ENCODE measurements at regions not wholly inside any gene's neighbourhood (a gene's known extent, or its start where the extent isn't known, plus 50 kb on each side); places are given as distances from the start of the nearest gene placed in this dataset.

GRCh38 chr13:112260108-112261055, 115.8 kb upstream of the SPACA7 start:
- in situ Hi-C loops (cut with MboI): no loop called here
- H2AFZ ChIP-seq: no peak overlapping the region
- no peak for TF ChIP-seq EZH2 (IDR thresholded peaks at IDR 0.05; ENCODE audit: insufficient read depth, poor library complexity, severe bottlenecking)
- no peak for TF ChIP-seq EZH2phosphoT487 (IDR thresholded peaks at IDR 0.05; ENCODE audit: insufficient read depth, low read depth)
- no peaks in the 10 kb centered on the region for H3K9me3 ChIP-seq (ENCODE audit: low read depth)
- H4K20me1 ChIP-seq (ENCODE audit: insufficient read depth): no peaks in the 10 kb centered on the region
- H3K9me2 ChIP-seq (ENCODE audit: insufficient read depth): no peaks in the 10 kb centered on the region
- no peak overlapping the region for H3K27ac ChIP-seq
- H3K4me3 ChIP-seq: no peak overlapping the region
- no peaks in the 10 kb centered on the region for H3F3A ChIP-seq (ENCODE audit: insufficient read depth)
- no peak for DNase-seq
- H3K4me1 ChIP-seq (ENCODE audit: insufficient read depth): no peaks in the 10 kb centered on the region
- H3K27me3 ChIP-seq (replicated peaks; ENCODE audit: insufficient read depth): no peaks in the 10 kb centered on the region
- WGBS, 2 experiments (ENCODE audit: low coverage in 1 of 2, low lambda C conversion rate in 2 of 2, missing lambda C conversion rate in 2 of 2): 33 to 38% methylated on average over 28 to 29 of the region's 29 CpGs
- H3K4me2 ChIP-seq (ENCODE audit: unreplicated experiment): no peak overlapping the region
- H3K9ac ChIP-seq: no peak overlapping the region
- H3K36me3 ChIP-seq (ENCODE audit: low read depth): no peaks in the 10 kb centered on the region
- H3K79me2 ChIP-seq (ENCODE audit: insufficient read depth): no peaks in the 10 kb centered on the region

GRCh38 chr13:112261924-112262323, 114.2 kb upstream of the SPACA7 start:
- Histone ChIP-seq H3K4me1 (ENCODE audit: insufficient read depth) (no peaks in the 10 kb centered on the region), H3K9me3 (ENCODE audit: low read depth) (no peaks in the 10 kb centered on the region), H3F3A (ENCODE audit: insufficient read depth) (no peaks in the 10 kb centered on the region), H3K79me2 (ENCODE audit: insufficient read depth) (no peaks in the 10 kb centered on the region), H4K20me1 (ENCODE audit: insufficient read depth) (no peaks in the 10 kb centered on the region), H3K9me2 (ENCODE audit: insufficient read depth) (no peaks in the 10 kb centered on the region), H3K4me3 (no peak overlapping the region), H3K27ac (no peak overlapping the region), H3K9ac (no peak overlapping the region), H3K27me3 (replicated peaks; ENCODE audit: insufficient read depth) (no peaks in the 10 kb centered on the region), H3K4me2 (ENCODE audit: unreplicated experiment) (no peak overlapping the region), H2AFZ (no peak overlapping the region), H3K36me3 (ENCODE audit: low read depth) (no peaks in the 10 kb centered on the region)
- no peak for TF ChIP-seq EZH2 (IDR thresholded peaks at IDR 0.05; ENCODE audit: insufficient read depth, poor library complexity, severe bottlenecking)
- no peak for TF ChIP-seq EZH2phosphoT487 (IDR thresholded peaks at IDR 0.05; ENCODE audit: insufficient read depth, low read depth)
- in situ Hi-C loops (cut with MboI): no loop called here
- 22 to 28% methylated on average over 8 of the region's 8 CpGs for WGBS, 2 experiments (ENCODE audit: low coverage in 1 of 2, low lambda C conversion rate in 2 of 2, missing lambda C conversion rate in 2 of 2)
- no peak for DNase-seq

GRCh38 chr13:112263152-112263551, 113.0 kb upstream of the SPACA7 start:
- WGBS, 2 experiments (ENCODE audit: low coverage in 1 of 2, low lambda C conversion rate in 2 of 2, missing lambda C conversion rate in 2 of 2): 39 to 40% methylated on average over 7 of the region's 7 CpGs
- Histone ChIP-seq H3F3A (ENCODE audit: insufficient read depth) (no peaks in the 10 kb centered on the region), H3K4me2 (ENCODE audit: unreplicated experiment) (no peak overlapping the region), H3K36me3 (ENCODE audit: low read depth) (no peaks in the 10 kb centered on the region), H2AFZ (no peak overlapping the region), H3K4me1 (ENCODE audit: insufficient read depth) (no peaks in the 10 kb centered on the region), H3K27me3 (replicated peaks; ENCODE audit: insufficient read depth) (no peaks in the 10 kb centered on the region), H3K9me3 (ENCODE audit: low read depth) (no peaks in the 10 kb centered on the region), H3K4me3 (no peak overlapping the region), H3K27ac (no peak overlapping the region), H3K79me2 (ENCODE audit: insufficient read depth) (no peaks in the 10 kb centered on the region), H3K9ac (no peak overlapping the region), H4K20me1 (ENCODE audit: insufficient read depth) (no peaks in the 10 kb centered on the region), H3K9me2 (ENCODE audit: insufficient read depth) (no peaks in the 10 kb centered on the region)
- no peak for TF ChIP-seq EZH2 (IDR thresholded peaks at IDR 0.05; ENCODE audit: insufficient read depth, poor library complexity, severe bottlenecking)
- no peak for TF ChIP-seq EZH2phosphoT487 (IDR thresholded peaks at IDR 0.05; ENCODE audit: insufficient read depth, low read depth)
- DNase-seq: no peak
- in situ Hi-C loops (cut with MboI): no loop called here

GRCh38 chr13:112267660-112268059, 108.5 kb upstream of the SPACA7 start:
- Histone ChIP-seq H3K27me3 (replicated peaks; ENCODE audit: insufficient read depth) (no peaks in the 10 kb centered on the region), H2AFZ (no peak overlapping the region), H3K4me2 (ENCODE audit: unreplicated experiment) (no peak overlapping the region), H3K4me3 (no peak overlapping the region), H3K9ac (no peak overlapping the region), H3K4me1 (ENCODE audit: insufficient read depth) (no peaks in the 10 kb centered on the region), H4K20me1 (ENCODE audit: insufficient read depth) (no peaks in the 10 kb centered on the region), H3K79me2 (ENCODE audit: insufficient read depth) (no peaks in the 10 kb centered on the region), H3K27ac (no peak overlapping the region), H3K36me3 (ENCODE audit: low read depth) (no peaks in the 10 kb centered on the region), H3K9me3 (ENCODE audit: low read depth) (no peaks in the 10 kb centered on the region), H3K9me2 (ENCODE audit: insufficient read depth) (no peaks in the 10 kb centered on the region), H3F3A (ENCODE audit: insufficient read depth) (no peaks in the 10 kb centered on the region)
- no peak for DNase-seq
- in situ Hi-C loops (cut with MboI): no loop called here
- TF ChIP-seq EZH2phosphoT487 (IDR thresholded peaks at IDR 0.05; ENCODE audit: insufficient read depth, low read depth): no peak
- no peak for TF ChIP-seq EZH2 (IDR thresholded peaks at IDR 0.05; ENCODE audit: insufficient read depth, poor library complexity, severe bottlenecking)
- 11 to 15% methylated on average over 3 of the region's 3 CpGs for WGBS, 2 experiments (ENCODE audit: low coverage in 1 of 2, low lambda C conversion rate in 2 of 2, missing lambda C conversion rate in 2 of 2)
